ENCODE measurements at regions not wholly inside any gene's neighbourhood (a gene's known extent, or its start where the extent isn't known, plus 50 kb on each side); places are given as distances from the start of the nearest gene placed in this dataset.

- H3K4me1 ChIP-seq, result no peaks in the 10 kb centered on the region
- H3K27ac ChIP-seq, result no peak overlapping the region
- no peaks in the 10 kb centered on the region for H3K9me3 ChIP-seq
- no peak overlapping the region for H3K4me3 ChIP-seq
- no peaks in the 10 kb centered on the region for H3K36me3 ChIP-seq
- WGBS, 2 donors (ENCODE audit: low coverage in 1 of 2), result 96% methylated on average over 3 of the region's 3 CpGs; no CpG with 5 or more reads in 1 of the 2 donors
- intact Hi-C loops (cut with DNase I; ENCODE audit: low total_unique reads), result no loop called here
- no peak for DNase-seq
- no peaks in the 10 kb centered on the region for H3K27me3 ChIP-seq
- TF ChIP-seq POLR2AphosphoS5 (IDR thresholded peaks at IDR 0.05), result no peak
- no peak for TF ChIP-seq POLR2A (IDR thresholded peaks at IDR 0.05)
- no peak for TF ChIP-seq EP300 (IDR thresholded peaks at IDR 0.05; ENCODE audit: low read depth)
- TF ChIP-seq CTCF (IDR thresholded peaks at IDR 0.05), result no peak
- in situ Hi-C loops (cut with MboI; ENCODE audit: low pct_ligation_motif_present in 1 of 4, low pct_unique_long_range_greater_than_20kb in 1 of 4, low sequenced_read_pairs in 3 of 4), result no loop called here
Observed at GRCh38 chr2:37443082-37443481, 98.7 kb downstream of the QPCT start.

- in situ Hi-C loops (cut with MboI; ENCODE audit: low pct_ligation_motif_present in 1 of 4, low pct_unique_long_range_greater_than_20kb in 1 of 4, low sequenced_read_pairs in 3 of 4) (no loop called here), intact Hi-C loops (cut with DNase I; ENCODE audit: low total_unique reads) (no loop called here)
- no peak overlapping the region for H3K27ac ChIP-seq
- DNase-seq, result no peak
- no peaks in the 10 kb centered on the region for H3K9me3 ChIP-seq
- no peaks in the 10 kb centered on the region for H3K27me3 ChIP-seq
- peaks cover 0 to 16% (median 2%) of the 10 kb centered on the region in 4 donors for H3K4me1 ChIP-seq
- TF ChIP-seq POLR2A (IDR thresholded peaks at IDR 0.05) (no peak), POLR2AphosphoS5 (IDR thresholded peaks at IDR 0.05) (no peak)
- WGBS, 2 donors (ENCODE audit: low coverage in 1 of 2), result 81 to 100% methylated on average over 1 to 3 of the region's 3 CpGs
- H3K36me3 ChIP-seq, result no peaks in the 10 kb centered on the region
- no peak overlapping the region for H3K4me3 ChIP-seq
Observed at GRCh38 chr2:37447446-37447845, 103.0 kb downstream of the QPCT start.

- H3K27me3 ChIP-seq, result no peaks in the 10 kb centered on the region
- in situ Hi-C loops (cut with MboI; ENCODE audit: low pct_ligation_motif_present in 1 of 4, low pct_unique_long_range_greater_than_20kb in 1 of 4, low sequenced_read_pairs in 3 of 4) (no loop called here), intact Hi-C loops (cut with DNase I; ENCODE audit: low total_unique reads) (no loop called here)
- H3K36me3 ChIP-seq, result no peaks in the 10 kb centered on the region
- no peak overlapping the region for H3K4me3 ChIP-seq
- TF ChIP-seq EP300 (IDR thresholded peaks at IDR 0.05; ENCODE audit: low read depth) (no peak), POLR2A (IDR thresholded peaks at IDR 0.05) (no peak), POLR2AphosphoS5 (IDR thresholded peaks at IDR 0.05) (no peak), CTCF (IDR thresholded peaks at IDR 0.05) (no peak)
- H3K4me1 ChIP-seq, result peaks cover 0 to 16% (median 2%) of the 10 kb centered on the region in 4 donors
- H3K9me3 ChIP-seq, result no peaks in the 10 kb centered on the region
- 87 to 96% methylated on average over 2 to 3 of the region's 3 CpGs for WGBS, 2 donors (ENCODE audit: low coverage in 1 of 2)
- no peak overlapping the region for H3K27ac ChIP-seq
- DNase-seq, result no peak
Observed at GRCh38 chr2:37448342-37449120, 104.1 kb downstream of the QPCT start.

- Histone ChIP-seq H3K27ac (no peak overlapping the region), H3K27me3 (no peaks in the 10 kb centered on the region), H3K4me1 (peaks cover 0 to 16% (median 2%) of the 10 kb centered on the region in 4 donors), H3K9me3 (no peaks in the 10 kb centered on the region), H3K4me3 (no peak overlapping the region), H3K36me3 (no peaks in the 10 kb centered on the region)
- in situ Hi-C loops (cut with MboI; ENCODE audit: low pct_ligation_motif_present in 1 of 4, low pct_unique_long_range_greater_than_20kb in 1 of 4, low sequenced_read_pairs in 3 of 4) (no loop called here), intact Hi-C loops (cut with DNase I; ENCODE audit: low total_unique reads) (no loop called here)
- peak; percentile 17 for DNase-seq
- TF ChIP-seq POLR2AphosphoS5 (IDR thresholded peaks at IDR 0.05), result no peak
- TF ChIP-seq EP300 (IDR thresholded peaks at IDR 0.05; ENCODE audit: low read depth), result no peak
- TF ChIP-seq CTCF (IDR thresholded peaks at IDR 0.05), result no peak
- no peak for TF ChIP-seq POLR2A (IDR thresholded peaks at IDR 0.05)
- WGBS, 2 donors (ENCODE audit: low coverage in 1 of 2), result 27% methylated on average over 3 to 8 of the region's 8 CpGs
Observed at GRCh38 chr2:37449761-37450296, 105.4 kb downstream of the QPCT start.

Data from transverse colon (tissue), 4 donors.